SK-N-SH (cell line): ENCODE measurements at regions not wholly inside any gene's neighbourhood (a gene's known extent, or its start where the extent isn't known, plus 50 kb on each side); places are given as distances from the start of the nearest gene placed in this dataset.

ENCODE experiments used
- CTCF ChIA-PET: fragments of 300-600, 350-600 bp; formaldehyde crosslinking; extraction: SDS; loops from one replicate; lab custom pipeline; 2021; lab: Yijun Ruan, JAX
- POLR2A ChIA-PET: fragments of 350-600 bp; sonication (Branson Sonifier 250); formaldehyde crosslinking; extraction: SDS; loops from one replicate; lab custom pipeline; 2020; ENCODE audit warnings: antibody characterized with exemption, inconsistent platforms; lab: Yijun Ruan, JAX
- DNase-seq: peaks from one replicate; pipeline ENCODE4 v3.0.0; 2012
- H2AFZ ChIP-seq: fragments of 200-600 bp; sonication (generic); 2 replicates; pipeline ENCODE4 v1.8.1; 2016; ENCODE audit warnings: antibody characterized with exemption, mild to moderate bottlenecking, low read depth
- H3F3A ChIP-seq: fragments of 200-600 bp; sonication (generic); replicated peaks from 2 replicates; pipeline ENCODE3; 2016; ENCODE audit warnings: antibody characterized with exemption, mild to moderate bottlenecking; ENCODE audit not compliant: insufficient read depth
- H3K27ac ChIP-seq, 2 experiments: fragments of 200-500 bp in 1 of 2; fragments of 200-600 bp in 1 of 2; sonication (Bioruptor generic) in 1 of 2; sonication (generic), shearing (Covaris generic) in 1 of 2; 2 replicates each; pipeline versions ENCODE4 v1.5.1 to v1.6.1; 2014 to 2016; ENCODE audit warnings: low read depth in 2 of 2, inconsistent platforms in 1 of 2, low read length in 1 of 2, mild to moderate bottlenecking in 1 of 2, mixed read lengths in 1 of 2
- H3K27me3 ChIP-seq: fragments of 200-600 bp; sonication (generic), shearing (Covaris generic); 2 replicates; pipeline ENCODE4 v1.6.1; 2016; ENCODE audit warnings: mixed run types; ENCODE audit not compliant: insufficient read depth
- H3K36me3 ChIP-seq, 2 experiments: fragments of 200-500 bp in 1 of 2; fragments of 200-600 bp in 1 of 2; sonication (Bioruptor generic) in 1 of 2; sonication (generic) in 1 of 2; replicated peaks in 1 of 2; 2 replicates each; pipeline versions ENCODE3 to v1.5.1; 2014 to 2016; ENCODE audit warnings: low read length in 1 of 2, mild to moderate bottlenecking in 1 of 2; ENCODE audit not compliant: insufficient read depth in 2 of 2, control insufficient read depth in 1 of 2
- H3K4me1 ChIP-seq, 2 experiments: fragments of 200-500 bp in 1 of 2; fragments of 200-600 bp in 1 of 2; sonication (Bioruptor generic) in 1 of 2; sonication (generic), shearing (Covaris generic) in 1 of 2; 2 replicates each; pipeline versions ENCODE4 v1.5.1 to v1.6.1; 2014 to 2016; ENCODE audit warnings: low read depth in 1 of 2, low read length in 1 of 2, mixed run types in 1 of 2; ENCODE audit not compliant: insufficient read depth in 2 of 2, control insufficient read depth in 1 of 2
- H3K4me2 ChIP-seq: fragments of 200-600 bp; sonication (generic), shearing (Covaris generic); 2 replicates; pipeline ENCODE4 v1.6.1; 2017; ENCODE audit warnings: mixed run types
- H3K4me3 ChIP-seq, 2 experiments: fragments of 200-500 bp in 1 of 2; fragments of 200-600 bp in 1 of 2; sonication (Bioruptor generic) in 1 of 2; sonication (generic), shearing (Covaris generic) in 1 of 2; 2 replicates each; pipeline versions ENCODE4 v1.5.1 to v1.8.1; 2014 to 2016; ENCODE audit warnings: low read depth in 2 of 2, inconsistent platforms in 1 of 2, low read length in 1 of 2, mild to moderate bottlenecking in 1 of 2, mixed read lengths in 1 of 2, moderate library complexity in 1 of 2
- H3K79me2 ChIP-seq: fragments of 200-600 bp; sonication (generic); 2 replicates; pipeline ENCODE4 v1.8.1; 2017; ENCODE audit warnings: mild to moderate bottlenecking; ENCODE audit not compliant: insufficient read depth
- H3K9ac ChIP-seq: fragments of 200-600 bp; sonication (generic); 2 replicates; pipeline ENCODE4 v1.6.1; 2017; ENCODE audit warnings: mixed run types
- H3K9me2 ChIP-seq: fragments of 200-600 bp; sonication (generic); 2 replicates; pipeline ENCODE4 v1.6.1; 2017; ENCODE audit warnings: mixed run types
- H3K9me3 ChIP-seq: fragments of 200-600 bp; sonication (generic); 2 replicates; pipeline ENCODE4 v1.6.1; 2017; ENCODE audit warnings: mixed run types, mild to moderate bottlenecking, moderate library complexity
- H4K20me1 ChIP-seq: fragments of 200-600 bp; sonication (generic); 2 replicates; pipeline ENCODE4 v1.6.1; 2017; ENCODE audit warnings: mild to moderate bottlenecking, mixed run types; ENCODE audit not compliant: insufficient read depth
- CHD2 ChIP-seq: fragments of 150-350 bp; IDR thresholded peaks from 2 replicates; pipeline ENCODE4 v1.6.1; 2018; ENCODE audit warnings: low read length; ENCODE audit not compliant: partially characterized antibody
- CTCF ChIP-seq: fragments of 200-600 bp; sonication (generic); IDR thresholded peaks from 2 replicates; pipeline ENCODE4 v1.6.1; 2017; ENCODE audit warnings: antibody characterized with exemption, mild to moderate bottlenecking, moderate library complexity
- ELF1 ChIP-seq: IDR thresholded peaks from 2 replicates; pipeline ENCODE4 v1.4.0; 2012
- EP300 ChIP-seq, 2 experiments: IDR thresholded peaks; 2 replicates each; pipeline versions ENCODE4 v1.4.0 to v1.6.1; 2012; ENCODE audit warnings: borderline replicate concordance in 1 of 2, low read depth in 1 of 2, low read length in 1 of 2
- EZH2phosphoT487 ChIP-seq: fragments of 200-600 bp; sonication (generic); IDR thresholded peaks from 2 replicates; pipeline ENCODE4 v1.6.1; 2017; ENCODE audit warnings: low read depth, mixed run types, mild to moderate bottlenecking, antibody characterized with exemption, moderate library complexity, borderline replicate concordance
- FOSL2 ChIP-seq: IDR thresholded peaks from 2 replicates; pipeline ENCODE4 v1.4.0; 2012; ENCODE audit warnings: low read depth, mild to moderate bottlenecking, moderate library complexity, borderline replicate concordance
- FOXJ3 ChIP-seq: sonication (generic); formaldehyde crosslinking; IDR thresholded peaks from 2 replicates; pipeline ENCODE4 v1.5.1; 2020; ENCODE audit warnings: mild to moderate bottlenecking, missing genetic modification reagents
- FOXM1 ChIP-seq: IDR thresholded peaks from 2 replicates; pipeline ENCODE4 v1.4.0; 2012; ENCODE audit warnings: low read depth, mild to moderate bottlenecking
- GABPA ChIP-seq: IDR thresholded peaks from 2 replicates; pipeline ENCODE4 v1.4.0; 2012; ENCODE audit warnings: low read depth, mild to moderate bottlenecking
- GATA2 ChIP-seq: sonication (generic); formaldehyde crosslinking; IDR thresholded peaks from 2 replicates; pipeline ENCODE4 v1.5.0; 2020; ENCODE audit warnings: mild to moderate bottlenecking, missing genetic modification reagents
- IRF3 ChIP-seq: fragments of 150-350 bp; IDR thresholded peaks from 2 replicates; pipeline ENCODE4 v1.6.1; 2016; ENCODE audit warnings: mild to moderate bottlenecking, low read depth, low read length
- JUND ChIP-seq: IDR thresholded peaks from 2 replicates; pipeline ENCODE4 v1.4.0; 2012
- MAX ChIP-seq: IDR thresholded peaks from 2 replicates; pipeline ENCODE4 v1.4.0; 2012; ENCODE audit warnings: low read depth
- MEF2A ChIP-seq: IDR thresholded peaks from 2 replicates; pipeline ENCODE4 v1.4.0; 2012; ENCODE audit warnings: low read depth, borderline replicate concordance
- MXI1 ChIP-seq: IDR thresholded peaks from 2 replicates; pipeline ENCODE4 v1.6.1; 2012; ENCODE audit warnings: mild to moderate bottlenecking, low read depth, low read length, improper control_type of control experiment
- NFIC ChIP-seq: IDR thresholded peaks from 2 replicates; pipeline ENCODE4 v1.4.0; 2012; ENCODE audit warnings: borderline replicate concordance
- NRF1 ChIP-seq: IDR thresholded peaks from 2 replicates; pipeline ENCODE4 v1.6.1; 2012; ENCODE audit warnings: low read depth, mild to moderate bottlenecking, low read length
- PBX3 ChIP-seq: IDR thresholded peaks from 2 replicates; pipeline ENCODE4; 2012
- POLR2AphosphoS5 ChIP-seq: IDR thresholded peaks from 2 replicates; pipeline ENCODE4 v1.6.1; 2012; ENCODE audit warnings: low read depth, low read length
- RAD21 ChIP-seq: IDR thresholded peaks from 2 replicates; pipeline ENCODE4 v1.6.1; 2012; ENCODE audit warnings: mild to moderate bottlenecking, low read length
- RCOR1 ChIP-seq: fragments of 150-350 bp; IDR thresholded peaks from 2 replicates; pipeline ENCODE4 v1.6.1; 2017; ENCODE audit warnings: antibody characterized with exemption, low read length
- RFX5 ChIP-seq: IDR thresholded peaks from 2 replicates; pipeline ENCODE4 v1.6.1; 2012; ENCODE audit warnings: mild to moderate bottlenecking, improper control_type of control experiment, low read length
- RXRA ChIP-seq: IDR thresholded peaks from 2 replicates; pipeline ENCODE4 v1.4.0; 2012; ENCODE audit warnings: low read depth, mild to moderate bottlenecking, borderline replicate concordance
- SIN3A ChIP-seq: IDR thresholded peaks from 2 replicates; pipeline ENCODE4 v1.6.1; 2012; ENCODE audit warnings: low read depth, mild to moderate bottlenecking, low read length, moderate library complexity, borderline replicate concordance
- SMC3 ChIP-seq: IDR thresholded peaks from 2 replicates; pipeline ENCODE4 v1.6.1; 2012; ENCODE audit warnings: low read depth, low read length, improper control_type of control experiment
- TAF1 ChIP-seq: IDR thresholded peaks from 2 replicates; pipeline ENCODE4 v1.6.1; 2012; ENCODE audit warnings: low read depth, mild to moderate bottlenecking, low read length, moderate library complexity, borderline replicate concordance
- TCF12 ChIP-seq: IDR thresholded peaks from 2 replicates; pipeline ENCODE4 v1.4.0; 2012
- TEAD4 ChIP-seq: IDR thresholded peaks from 2 replicates; pipeline ENCODE4 v1.4.0; 2012; ENCODE audit warnings: mild to moderate bottlenecking, borderline replicate concordance; ENCODE audit not compliant: insufficient read depth
- USF1 ChIP-seq: IDR thresholded peaks from 2 replicates; pipeline ENCODE4 v1.4.0; 2012; ENCODE audit warnings: low read depth, borderline replicate concordance
- USF2 ChIP-seq: fragments of 150-350 bp; IDR thresholded peaks from 2 replicates; pipeline ENCODE4 v1.6.1; 2017; ENCODE audit warnings: antibody characterized with exemption, low read length, low read depth, borderline replicate concordance
- YY1 ChIP-seq: IDR thresholded peaks from 2 replicates; pipeline ENCODE4 v1.4.0; 2012; ENCODE audit warnings: low read depth, mild to moderate bottlenecking
- WGBS: methylation state at CpG from one replicate; pipeline ENCODE4 v1.1.6; 2017; ENCODE audit warnings: low lambda C conversion rate; 5-methylcytosine and 5-hydroxymethylcytosine counted together

GRCh38 chr2:234240917-234241316 lies 190.4 kb downstream of the SPP2 start:
- DNase-seq = no peak
- peaks cover 51% of the 10 kb centered on the region for H3F3A ChIP-seq
- H3K9ac ChIP-seq = no peak overlapping the region
- peak overlapping the region in 1 of 2 experiments; percentile 98; a peak in 2 of 4 replicates for H3K27ac ChIP-seq
- no peaks in the 10 kb centered on the region; the same call in 1 of the 2 replicates for H3K79me2 ChIP-seq
- H3K4me2 ChIP-seq = peak overlapping the region; percentile 31; the same call in 1 of the 2 replicates
- peaks cover 0 to 34% of the 10 kb centered on the region in 2 experiments; a peak in 3 of 4 replicates for H3K4me1 ChIP-seq
- no peak overlapping the region for H2AFZ ChIP-seq
- CTCF ChIA-PET = interaction anchor here (1.4 kb wide), 1 partner anchor 13 kb away, joined by 3 read pairs; no protein-coding TSS in a partner anchor
- H3K9me3 ChIP-seq = 0 out of 2 replicates have a peak, but pooled peaks cover 6% of the 10 kb centered on the region
- POLR2A ChIA-PET = no interaction called here
- H3K9me2 ChIP-seq = no peaks in the 10 kb centered on the region
- H3K27me3 ChIP-seq = no peaks in the 10 kb centered on the region
- no peaks in the 10 kb centered on the region for H4K20me1 ChIP-seq
- H3K4me3 ChIP-seq = no peak overlapping the region
- H3K36me3 ChIP-seq = no peaks in the 10 kb centered on the region
- WGBS = 36% methylated on average over 2 of the region's 2 CpGs
- TF ChIP-seq TEAD4 (no peak), TCF12 (peak; percentile 81), YY1 (no peak), IRF3 (no peak), EZH2phosphoT487 (no peak), CHD2 (no peak), NRF1 (no peak), JUND (peak; percentile 51), SMC3 (no peak), FOXM1 (no peak), TAF1 (no peak), USF2 (no peak), RAD21 (no peak), RXRA (no peak), PBX3 (peak; percentile 64), ELF1 (no peak), FOSL2 (peak; percentile 76), SIN3A (no peak), MEF2A (no peak), GABPA (no peak), EP300 (IDR thresholded peaks at IDR 0.05; ENCODE audit: borderline replicate concordance in 1 of 2, low read depth in 1 of 2, low read length in 1 of 2) (peak in 1 of 2 experiments; percentile 46; a peak in 1 of 4 replicates), GATA2 (CRISPR knock-in tag) (no peak), CTCF (no peak), USF1 (no peak), MAX (peak; percentile 24; the same call in 1 of the 2 replicates), FOXJ3 (no peak), NFIC (peak; percentile 20; the same call in 1 of the 2 replicates), RCOR1 (no peak), POLR2AphosphoS5 (no peak), RFX5 (no peak), MXI1 (no peak)
